ENCODE measurements at regions not wholly inside any gene's neighbourhood (a gene's known extent, or its start where the extent isn't known, plus 50 kb on each side); places are given as distances from the start of the nearest gene placed in this dataset.
A peak's percentile ranks its signal among the peaks of the same experiment; 100 is the strongest.

DNA sequence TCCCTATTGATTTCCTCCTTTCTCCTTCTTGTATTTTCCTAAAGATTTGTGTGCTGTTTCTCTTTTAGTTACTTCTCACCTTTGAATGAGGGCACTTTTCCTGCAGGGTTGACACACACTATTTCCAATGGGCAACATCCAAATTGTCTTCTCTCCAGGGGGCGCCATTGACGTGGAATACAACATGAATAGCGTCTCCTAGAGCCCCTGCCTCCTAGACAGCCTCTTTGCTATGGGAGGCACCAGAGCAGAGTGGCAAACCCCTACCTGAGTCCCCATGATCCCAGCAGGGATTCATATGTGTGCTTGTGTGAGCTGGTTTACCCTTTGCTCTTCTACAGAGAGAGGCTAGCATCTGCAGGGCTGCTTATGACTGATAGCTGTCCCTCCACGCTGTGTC lies 61.3 kb upstream of the ITSN2 start:
- DNase-seq, result peak; percentile 31
- H3K27ac Mint-ChIP-seq, result no peak overlapping the region
- H3K36me3 Mint-ChIP-seq (ENCODE audit: low read depth), result no peaks in the 10 kb centered on the region
- no peaks in the 10 kb centered on the region for H3K4me1 Mint-ChIP-seq (ENCODE audit: low read depth)
- peaks cover 6% of the 10 kb centered on the region; the same call in 1 of the 2 replicates for H3K9me3 Mint-ChIP-seq
- H3K27me3 Mint-ChIP-seq (ENCODE audit: insufficient read depth), result peaks cover 13% of the 10 kb centered on the region
- peak; percentile 74 for TF ChIP-seq CTCF (IDR thresholded peaks at IDR 0.05)
- no peak overlapping the region for H3K4me3 Mint-ChIP-seq

DNA sequence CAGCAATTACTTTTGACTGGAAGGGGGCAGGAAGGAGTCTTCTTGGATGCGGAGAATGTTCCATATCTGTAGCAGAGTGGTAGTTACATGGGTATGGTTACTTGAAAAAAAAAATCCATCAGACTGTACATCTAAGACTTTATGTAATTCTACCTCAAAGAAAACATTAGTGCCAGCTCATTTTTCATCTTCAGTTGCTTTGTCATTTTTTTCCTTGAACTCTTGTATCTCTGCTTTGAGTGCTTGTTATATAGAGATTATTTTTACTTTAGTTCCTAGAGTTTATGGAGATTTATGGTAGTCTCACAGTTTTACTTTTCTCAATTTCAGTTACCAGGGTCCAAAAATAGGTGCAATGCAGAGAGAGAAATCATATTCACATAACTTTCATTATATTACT lies 60.0 kb upstream of the ITSN2 start:
- H3K4me1 Mint-ChIP-seq (ENCODE audit: low read depth), result no peaks in the 10 kb centered on the region
- peaks cover 6% of the 10 kb centered on the region; the same call in 1 of the 2 replicates for H3K9me3 Mint-ChIP-seq
- no peak for TF ChIP-seq CTCF (IDR thresholded peaks at IDR 0.05)
- peaks cover 6% of the 10 kb centered on the region; the same call in 1 of the 2 replicates for H3K27me3 Mint-ChIP-seq (ENCODE audit: insufficient read depth)
- H3K4me3 Mint-ChIP-seq, result no peak overlapping the region
- no peak overlapping the region for H3K27ac Mint-ChIP-seq
- H3K36me3 Mint-ChIP-seq (ENCODE audit: low read depth), result no peaks in the 10 kb centered on the region
- no peak for DNase-seq

DNA sequence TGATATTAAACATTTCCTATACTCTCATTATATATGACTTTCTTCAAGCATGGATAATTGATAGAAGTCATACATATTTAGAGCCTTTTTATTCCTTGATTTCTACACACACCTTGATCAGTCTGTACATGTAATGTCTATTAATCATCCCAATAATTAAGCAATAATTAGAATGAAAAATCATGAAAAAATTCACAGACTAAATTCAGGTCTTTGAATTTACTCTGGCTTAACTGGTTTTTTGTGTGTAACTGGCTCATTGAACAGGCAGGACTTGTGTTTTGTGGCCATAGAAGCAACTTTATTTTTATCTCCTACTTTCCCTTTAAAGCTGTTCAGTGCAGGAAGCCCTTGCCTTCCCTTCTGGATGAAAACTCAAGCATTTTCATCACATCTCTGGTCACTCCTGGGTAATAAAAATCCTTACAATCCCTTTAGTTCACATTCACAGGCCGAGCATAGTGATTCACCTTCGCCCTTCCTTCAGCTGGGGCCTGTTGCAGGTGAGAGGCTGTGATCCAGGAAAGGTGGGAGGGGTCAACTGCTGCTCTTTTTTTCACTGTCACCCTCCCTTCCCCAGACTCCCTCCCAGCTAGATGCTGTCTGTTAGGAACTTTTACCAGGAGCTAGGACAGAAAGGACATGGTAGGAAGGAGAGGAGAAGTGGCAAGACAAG lies 58.0 kb upstream of the ITSN2 start:
- Mint-ChIP-seq H3K27ac (no peak overlapping the region), H3K36me3 (ENCODE audit: low read depth) (no peaks in the 10 kb centered on the region), H3K4me3 (no peak overlapping the region), H3K4me1 (ENCODE audit: low read depth) (no peaks in the 10 kb centered on the region), H3K27me3 (ENCODE audit: insufficient read depth) (peaks cover 3% of the 10 kb centered on the region; the same call in 1 of the 2 replicates), H3K9me3 (peaks cover 6% of the 10 kb centered on the region; the same call in 1 of the 2 replicates)
- TF ChIP-seq CTCF (IDR thresholded peaks at IDR 0.05), result no peak
- DNase-seq, result no peak

DNA sequence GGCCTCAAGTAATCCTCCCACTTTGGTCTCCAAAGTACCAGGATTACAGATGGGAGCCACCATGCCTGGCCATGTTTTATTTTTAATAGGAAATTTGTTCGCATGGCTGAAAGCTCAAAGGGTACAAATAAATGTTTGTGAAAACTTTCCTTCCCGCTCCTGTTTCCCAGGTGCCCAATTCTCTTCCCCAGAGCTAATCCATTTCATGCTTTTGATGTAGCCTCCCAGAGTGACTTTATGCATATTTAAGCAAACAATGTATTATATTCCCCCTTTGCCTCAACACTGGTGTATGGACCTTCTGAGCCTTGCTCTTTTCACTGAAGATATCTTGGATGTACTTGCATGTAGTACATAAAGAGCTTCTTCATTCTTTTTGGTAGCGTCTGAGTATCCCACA lies 52.5 kb upstream of the ITSN2 start:
- H3K36me3 Mint-ChIP-seq (ENCODE audit: low read depth), result no peaks in the 10 kb centered on the region
- no peaks in the 10 kb centered on the region for H3K4me1 Mint-ChIP-seq (ENCODE audit: low read depth)
- no peak for DNase-seq
- no peaks in the 10 kb centered on the region for H3K9me3 Mint-ChIP-seq
- H3K27ac Mint-ChIP-seq, result no peak overlapping the region
- TF ChIP-seq CTCF (IDR thresholded peaks at IDR 0.05), result no peak
- H3K27me3 Mint-ChIP-seq (ENCODE audit: insufficient read depth), result peaks cover 3% of the 10 kb centered on the region
- no peak overlapping the region for H3K4me3 Mint-ChIP-seq

- H3K27me3 Mint-ChIP-seq (ENCODE audit: insufficient read depth), result peaks cover 3% of the 10 kb centered on the region
- DNase-seq, result no peak
- no peak for TF ChIP-seq CTCF (IDR thresholded peaks at IDR 0.05)
- H3K36me3 Mint-ChIP-seq (ENCODE audit: low read depth), result no peaks in the 10 kb centered on the region
- H3K4me3 Mint-ChIP-seq, result no peak overlapping the region
- H3K9me3 Mint-ChIP-seq, result no peaks in the 10 kb centered on the region
- no peaks in the 10 kb centered on the region for H3K4me1 Mint-ChIP-seq (ENCODE audit: low read depth)
- no peak overlapping the region for H3K27ac Mint-ChIP-seq
Measured at GRCh38 chr2:24411488-24412151, 51.3 kb upstream of the ITSN2 start.

All from HFFc6 (cell line).